ENCODE measurements at regions not wholly inside any gene's neighbourhood (a gene's known extent, or its start where the extent isn't known, plus 50 kb on each side); places are given as distances from the start of the nearest gene placed in this dataset.

DNA sequence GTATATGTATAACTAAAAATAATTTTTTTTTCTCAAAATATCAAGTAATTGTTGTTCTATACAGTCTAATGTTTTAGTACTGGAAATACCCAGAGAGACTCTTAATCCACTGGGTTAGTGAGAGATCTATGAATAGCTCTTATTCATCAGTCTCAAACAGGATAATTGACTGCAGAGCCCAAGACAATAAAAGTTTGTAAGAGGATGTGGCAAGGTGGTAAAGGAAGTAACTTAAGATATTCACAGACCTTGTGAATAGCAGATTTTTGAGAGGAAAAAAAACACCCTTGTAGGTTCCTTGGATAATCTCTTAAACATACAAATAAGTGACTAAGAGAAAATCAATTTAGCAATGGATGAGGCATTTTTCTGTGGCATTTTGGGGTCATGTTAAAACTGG is 210.9 kb upstream of the FAM241A start:
- Histone ChIP-seq H3K36me3 (ENCODE audit: control insufficient read depth in 2 of 2, extremely low read depth in 1 of 2, insufficient read depth in 2 of 2, low read length in 2 of 2) (no peaks in the 10 kb centered on the region), H3K9me1 (replicated peaks; ENCODE audit: control insufficient read depth, extremely low read depth, insufficient read depth, low read length) (no peaks in the 10 kb centered on the region), H3K79me2 (ENCODE audit: control insufficient read depth, insufficient read depth, low read length) (no peaks in the 10 kb centered on the region), H3K4me1 (ENCODE audit: control insufficient read depth, extremely low read depth, insufficient read depth, low read length) (no peaks in the 10 kb centered on the region), H3K9me3 (replicated peaks; ENCODE audit: control insufficient read depth, insufficient read depth, low read length) (no peaks in the 10 kb centered on the region), H2AFZ (ENCODE audit: low read depth, low read length) (no peak overlapping the region), H4K20me1 (replicated peaks; ENCODE audit: control insufficient read depth, extremely low read depth, insufficient read depth, low read length) (no peaks in the 10 kb centered on the region), H3K9ac (replicated peaks; ENCODE audit: extremely low read depth, insufficient read depth, low read length) (no peak overlapping the region), H3K4me2 (ENCODE audit: insufficient read depth, low read length) (no peak overlapping the region), H3K4me3 (replicated peaks in 1 of 3; ENCODE audit: insufficient read depth in 1 of 3, low read depth in 1 of 3, low read length in 3 of 3) (no peak overlapping the region), H3K27me3 (ENCODE audit: control insufficient read depth in 2 of 2, insufficient read depth in 2 of 2, low read length in 2 of 2) (peaks cover 7 to 20% of the 10 kb centered on the region in 2 experiments), H3K27ac (ENCODE audit: insufficient read depth, low read depth, low read length) (no peak overlapping the region)
- no TSS peak for BruUV-seq (replicated peaks)
- dilution Hi-C loops (cut with MboI; ENCODE audit: extremely low pct_ligation_motif_present, low sequenced_read_pairs) (no loop called here), intact Hi-C loops (cut with micrococcal nuclease) (no loop called here)
- POLR2A ChIA-PET, result no interaction called here
- CTCF ChIA-PET, result interaction anchor here (0.6 to 1.4 kb wide), 3 partner anchors 8 to 97 kb away, joined by 3 to 4 read pairs (median 3); no protein-coding TSS in a partner anchor
- TF ChIP-seq MYC (IDR thresholded peaks at IDR 0.05; ENCODE audit: low read depth, low read length) (no peak), JUN (IDR thresholded peaks at IDR 0.05; ENCODE audit: borderline replicate concordance, insufficient read depth, insufficient read length, low read depth) (no peak), MAX (IDR thresholded peaks at IDR 0.05; ENCODE audit: insufficient read depth, insufficient read length) (no peak), EZH2 (IDR thresholded peaks at IDR 0.05; ENCODE audit: borderline replicate concordance, low read depth, low read length, severe bottlenecking) (no peak), GATA2 (IDR thresholded peaks at IDR 0.05; ENCODE audit: insufficient read depth, insufficient read length, low read depth, low read length) (no peak), POLR2AphosphoS5 (IDR thresholded peaks at IDR 0.05; ENCODE audit: insufficient read depth, low read depth, low read length) (no peak), FOS (IDR thresholded peaks at IDR 0.05; ENCODE audit: borderline replicate concordance, insufficient read depth, low read length) (no peak), POLR2A (IDR thresholded peaks at IDR 0.05; ENCODE audit: low read depth, low read length) (no peak)
- TF ChIP-seq, protein P1, sequence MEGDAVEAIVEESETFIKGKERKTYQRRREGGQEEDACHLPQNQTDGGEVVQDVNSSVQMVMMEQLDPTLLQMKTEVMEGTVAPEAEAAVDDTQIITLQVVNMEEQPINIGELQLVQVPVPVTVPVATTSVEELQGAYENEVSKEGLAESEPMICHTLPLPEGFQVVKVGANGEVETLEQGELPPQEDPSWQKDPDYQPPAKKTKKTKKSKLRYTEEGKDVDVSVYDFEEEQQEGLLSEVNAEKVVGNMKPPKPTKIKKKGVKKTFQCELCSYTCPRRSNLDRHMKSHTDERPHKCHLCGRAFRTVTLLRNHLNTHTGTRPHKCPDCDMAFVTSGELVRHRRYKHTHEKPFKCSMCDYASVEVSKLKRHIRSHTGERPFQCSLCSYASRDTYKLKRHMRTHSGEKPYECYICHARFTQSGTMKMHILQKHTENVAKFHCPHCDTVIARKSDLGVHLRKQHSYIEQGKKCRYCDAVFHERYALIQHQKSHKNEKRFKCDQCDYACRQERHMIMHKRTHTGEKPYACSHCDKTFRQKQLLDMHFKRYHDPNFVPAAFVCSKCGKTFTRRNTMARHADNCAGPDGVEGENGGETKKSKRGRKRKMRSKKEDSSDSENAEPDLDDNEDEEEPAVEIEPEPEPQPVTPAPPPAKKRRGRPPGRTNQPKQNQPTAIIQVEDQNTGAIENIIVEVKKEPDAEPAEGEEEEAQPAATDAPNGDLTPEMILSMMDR (IDR thresholded peaks at IDR 0.05; ENCODE audit: extremely low read depth in 1 of 2, insufficient read depth in 1 of 2, low read depth in 1 of 2, low read length in 2 of 2), result no peak
- DNase-seq (ENCODE audit: low read depth, low spot score), result no peak
- no peak for FAIRE-seq

Data from endothelial cell of umbilical vein (primary cell).